CD4-positive, alpha-beta T cell (primary cell): ENCODE measurements at regions not wholly inside any gene's neighbourhood (a gene's known extent, or its start where the extent isn't known, plus 50 kb on each side); places are given as distances from the start of the nearest gene placed in this dataset.

Source experiments
- ATAC-seq: fragments of 200-7000 bp; cut with Tn5 transposase; one replicate; pipeline ENCODE4 v1.10.0; 2022; ENCODE audit warnings: mild to moderate bottlenecking; ENCODE audit not compliant: poor library complexity
- CTCF ChIA-PET: fragments of 350-600 bp; sonication (Branson Sonifier 250); formaldehyde crosslinking; loops from one replicate; lab custom pipeline; 2021; ENCODE audit warnings: antibody characterized with exemption, inconsistent platforms; lab: Charles Lee
- POLR2A ChIA-PET: fragments of 350-600 bp; sonication (Branson Sonifier 250); formaldehyde crosslinking; loops from one replicate; lab custom pipeline; 2021; ENCODE audit warnings: antibody characterized with exemption, inconsistent platforms; lab: Charles Lee
- DNase-seq, 14 experiments: peaks; one replicate each; pipeline ENCODE4 v3.0.0-alpha.2; 2013 to 2020; ENCODE audit warnings: mixed read lengths in 2 of 14
- H3K27ac ChIP-seq, 2 donors: one replicate each; pipeline versions ENCODE4 v1.5.1 to v1.7.0; 2013; ENCODE audit warnings: low read length in 2 of 2, low read depth in 1 of 2, mild to moderate bottlenecking in 1 of 2
- H3K27me3 ChIP-seq, 2 experiments: 1 replicate in 1 of 2; 2 replicates in 1 of 2; pipeline versions ENCODE4 v1.6.1 to v1.7.0; 2013; ENCODE audit warnings: low read length in 2 of 2, control low read depth in 1 of 2, mild to moderate bottlenecking in 1 of 2, moderate library complexity in 1 of 2; ENCODE audit not compliant: insufficient read depth in 2 of 2, control insufficient read depth in 1 of 2
- H3K36me3 ChIP-seq: one replicate; pipeline ENCODE4 v1.6.1; 2013; ENCODE audit warnings: low read length, control low read depth; ENCODE audit not compliant: insufficient read depth
- H3K4me1 ChIP-seq: one replicate; pipeline ENCODE4 v1.6.1; 2013; ENCODE audit warnings: low read length, control low read depth; ENCODE audit not compliant: insufficient read depth
- H3K4me3 ChIP-seq: one replicate; pipeline ENCODE4 v1.5.1; 2013; ENCODE audit warnings: mild to moderate bottlenecking, low read length, moderate library complexity
- H3K9me3 ChIP-seq, 2 experiments: 1 replicate in 1 of 2; 2 replicates in 1 of 2; pipeline versions ENCODE4 v1.6.1 to v1.7.0; 2013; ENCODE audit warnings: low read length in 2 of 2, mild to moderate bottlenecking in 2 of 2, control low read depth in 1 of 2, moderate library complexity in 1 of 2; ENCODE audit not compliant: control insufficient read depth in 1 of 2, insufficient read depth in 1 of 2
- H3K27ac Mint-ChIP-seq: one replicate; pipeline ENCODE4 v1.8.0; 2020; ENCODE audit warnings: mixed read lengths
- H3K27me3 Mint-ChIP-seq: one replicate; pipeline ENCODE4 v1.8.0; 2021; ENCODE audit warnings: mixed read lengths
- H3K36me3 Mint-ChIP-seq: one replicate; pipeline ENCODE4 v1.8.0; 2021; ENCODE audit warnings: low read depth, mixed read lengths
- H3K4me1 Mint-ChIP-seq: one replicate; pipeline ENCODE4 v1.8.0; 2021; ENCODE audit warnings: low read depth, mixed read lengths
- H3K4me3 Mint-ChIP-seq: one replicate; pipeline ENCODE4 v1.8.0; 2020; ENCODE audit warnings: mild to moderate bottlenecking, mixed read lengths
- H3K9me3 Mint-ChIP-seq: one replicate; pipeline ENCODE4 v1.8.0; 2020; ENCODE audit warnings: mixed read lengths
- CTCF ChIP-seq: fragments of 200-600 bp; IDR thresholded peaks from one replicate; pipeline ENCODE4 v1.8.0; 2022; ENCODE audit warnings: antibody characterized with exemption, mild to moderate bottlenecking
- intact Hi-C, 2 experiments: fragments of 100-400 bp; cut with DNase I in 1 of 2; cut with micrococcal nuclease in 1 of 2; formaldehyde crosslinking; loops; one replicate each; pipeline versions ENCODE4 v1.15.1 to v1.9.0; 2023 to 2025; cut with DNase I, micrococcal nuclease

- DNase-seq (no peak), ATAC-seq (no peak)
Measured at GRCh38 chr7:19322002-19322401, 176.8 kb upstream of the FERD3L start.

DNA sequence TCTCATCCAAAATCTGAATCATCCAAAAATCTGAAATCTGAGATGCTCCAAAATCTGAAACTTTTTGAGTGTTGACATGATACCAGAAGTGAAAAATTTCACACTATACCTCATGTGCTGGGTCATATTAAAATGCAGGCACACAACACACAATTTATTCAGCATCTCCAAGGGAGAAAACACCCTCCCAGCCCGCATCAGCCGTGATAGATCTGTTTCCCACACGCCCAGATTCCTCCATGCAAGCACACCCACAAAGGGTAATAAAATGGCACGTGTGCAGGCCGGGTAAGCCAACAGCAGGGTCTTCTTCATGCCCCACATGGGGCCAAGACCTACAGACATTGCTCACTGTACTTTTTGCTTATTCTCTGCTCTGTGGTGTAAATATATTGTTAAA lies 173.1 kb upstream of the FERD3L start:
- DNase-seq (no peak), ATAC-seq (no peak)
- no peaks in the 10 kb centered on the region for H3K4me1 Mint-ChIP-seq
- H3K27ac ChIP-seq: no peak overlapping the region
- TF ChIP-seq CTCF: no peak
- no peak overlapping the region for H3K4me3 ChIP-seq
- H3K27me3 ChIP-seq: no peaks in the 10 kb centered on the region
- H3K9me3 Mint-ChIP-seq: peaks cover 8% of the 10 kb centered on the region
- H3K4me3 Mint-ChIP-seq: no peak overlapping the region
- H3K4me1 ChIP-seq: no peaks in the 10 kb centered on the region
- no peaks in the 10 kb centered on the region for H3K9me3 ChIP-seq
- no peaks in the 10 kb centered on the region for H3K36me3 Mint-ChIP-seq
- no peaks in the 10 kb centered on the region for H3K27me3 Mint-ChIP-seq
- H3K27ac Mint-ChIP-seq: no peak overlapping the region
- ChIA-PET POLR2A (no interaction called here), CTCF (no interaction called here)
- intact Hi-C loops: no loop called here
- no peaks in the 10 kb centered on the region for H3K36me3 ChIP-seq

More at GRCh38 chr7:19322002-19322401, 176.8 kb upstream of the FERD3L start:
- Mint-ChIP-seq H3K4me1 (no peaks in the 10 kb centered on the region), H3K27ac (no peak overlapping the region), H3K36me3 (no peaks in the 10 kb centered on the region), H3K4me3 (no peak overlapping the region), H3K27me3 (no peaks in the 10 kb centered on the region), H3K9me3 (peaks cover 8% of the 10 kb centered on the region)
- TF ChIP-seq CTCF: no peak
- H3K4me3 ChIP-seq: no peak overlapping the region
- no peak overlapping the region for H3K27ac ChIP-seq
- H3K36me3 ChIP-seq: no peaks in the 10 kb centered on the region
- POLR2A ChIA-PET: no interaction called here
- H3K9me3 ChIP-seq: no peaks in the 10 kb centered on the region
- intact Hi-C loops: no loop called here
- H3K27me3 ChIP-seq: no peaks in the 10 kb centered on the region
- H3K4me1 ChIP-seq: no peaks in the 10 kb centered on the region
- CTCF ChIA-PET: no interaction called here

GRCh38 chr7:19317461-19317860 lies 172.2 kb upstream of the FERD3L start:
- Mint-ChIP-seq H3K4me3 (no peak overlapping the region), H3K4me1 (no peaks in the 10 kb centered on the region), H3K9me3 (peaks cover 8% of the 10 kb centered on the region), H3K36me3 (no peaks in the 10 kb centered on the region), H3K27ac (no peak overlapping the region), H3K27me3 (no peaks in the 10 kb centered on the region)
- Histone ChIP-seq H3K4me3 (no peak overlapping the region), H3K36me3 (no peaks in the 10 kb centered on the region), H3K9me3 (no peaks in the 10 kb centered on the region), H3K4me1 (no peaks in the 10 kb centered on the region), H3K27me3 (no peaks in the 10 kb centered on the region), H3K27ac (no peak overlapping the region)
- intact Hi-C loops: no loop called here
- CTCF ChIA-PET: no interaction called here
- ATAC-seq (no peak), DNase-seq (no peak)
- no peak for TF ChIP-seq CTCF
- POLR2A ChIA-PET: no interaction called here
